ENCODE measurements at regions not wholly inside any gene's neighbourhood (a gene's known extent, or its start where the extent isn't known, plus 50 kb on each side); places are given as distances from the start of the nearest gene placed in this dataset.
A peak's percentile ranks its signal among the peaks of the same experiment; 100 is the strongest.

GRCh38 chr17:74114881-74115470 is 88.5 kb upstream of the RPL38 start:
- TF ChIP-seq CTCF (IDR thresholded peaks at IDR 0.05; ENCODE audit: partially characterized antibody, unreplicated experiment) = no peak
- Mint-ChIP-seq H3K9me3 (ENCODE audit: unreplicated experiment) (peaks cover 11% of the 10 kb centered on the region), H3K36me3 (ENCODE audit: unreplicated experiment) (no peaks in the 10 kb centered on the region), H3K4me1 (ENCODE audit: low read depth, unreplicated experiment) (peaks cover 68% of the 10 kb centered on the region), H3K27me3 (ENCODE audit: unreplicated experiment) (peaks cover 15% of the 10 kb centered on the region), H3K4me3 (ENCODE audit: unreplicated experiment) (no peak overlapping the region), H3K27ac (ENCODE audit: unreplicated experiment) (no peak overlapping the region)
- peak; percentile 16 for DNase-seq

- H3K36me3 Mint-ChIP-seq (ENCODE audit: unreplicated experiment) = no peaks in the 10 kb centered on the region
- TF ChIP-seq CTCF (IDR thresholded peaks at IDR 0.05; ENCODE audit: partially characterized antibody, unreplicated experiment) = no peak
- peaks cover 63% of the 10 kb centered on the region for H3K4me1 Mint-ChIP-seq (ENCODE audit: low read depth, unreplicated experiment)
- peaks cover 11% of the 10 kb centered on the region for H3K9me3 Mint-ChIP-seq (ENCODE audit: unreplicated experiment)
- H3K27me3 Mint-ChIP-seq (ENCODE audit: unreplicated experiment) = peaks cover 14% of the 10 kb centered on the region
- peak overlapping the region; percentile 15 for H3K27ac Mint-ChIP-seq (ENCODE audit: unreplicated experiment)
- H3K4me3 Mint-ChIP-seq (ENCODE audit: unreplicated experiment) = no peak overlapping the region
- DNase-seq = peak; percentile 3
Observed at GRCh38 chr17:74115586-74115985, 87.9 kb upstream of the RPL38 start.

- Mint-ChIP-seq H3K4me1 (ENCODE audit: low read depth, unreplicated experiment) (peaks cover 57% of the 10 kb centered on the region), H3K27me3 (ENCODE audit: unreplicated experiment) (peaks cover 14% of the 10 kb centered on the region), H3K36me3 (ENCODE audit: unreplicated experiment) (no peaks in the 10 kb centered on the region), H3K27ac (ENCODE audit: unreplicated experiment) (peak overlapping the region; percentile 15), H3K9me3 (ENCODE audit: unreplicated experiment) (peaks cover 11% of the 10 kb centered on the region), H3K4me3 (ENCODE audit: unreplicated experiment) (no peak overlapping the region)
- DNase-seq = no peak
- TF ChIP-seq CTCF (IDR thresholded peaks at IDR 0.05; ENCODE audit: partially characterized antibody, unreplicated experiment) = no peak
Observed at GRCh38 chr17:74116087-74116717, 87.3 kb upstream of the RPL38 start.

- peak; percentile 14 for DNase-seq
- H3K4me1 Mint-ChIP-seq (ENCODE audit: low read depth, unreplicated experiment) = peaks cover 55% of the 10 kb centered on the region
Observed at GRCh38 chr17:74117087-74117698, 86.3 kb upstream of the RPL38 start.

More at GRCh38 chr17:74117087-74117698, 86.3 kb upstream of the RPL38 start:
- Mint-ChIP-seq H3K9me3 (ENCODE audit: unreplicated experiment) (peaks cover 9% of the 10 kb centered on the region), H3K27ac (ENCODE audit: unreplicated experiment) (no peak overlapping the region), H3K4me3 (ENCODE audit: unreplicated experiment) (peak overlapping the region; percentile 41), H3K36me3 (ENCODE audit: unreplicated experiment) (no peaks in the 10 kb centered on the region), H3K27me3 (ENCODE audit: unreplicated experiment) (peaks cover 15% of the 10 kb centered on the region)
- TF ChIP-seq CTCF (IDR thresholded peaks at IDR 0.05; ENCODE audit: partially characterized antibody, unreplicated experiment) = no peak

Data from glutamatergic neuron (in vitro differentiated cells).